Astrocyte (in vitro differentiated cells and primary cell): ENCODE measurements at regions not wholly inside any gene's neighbourhood (a gene's known extent, or its start where the extent isn't known, plus 50 kb on each side); places are given as distances from the start of the nearest gene placed in this dataset.

Source experiments
- DNase-seq: peaks from one replicate; pipeline ENCODE4 v3.0.0-alpha.2; 2010; ENCODE audit warnings: low read depth
- FAIRE-seq: peaks from 2 replicates; lab custom pipeline; 2011; peaks lifted over from hg19 to GRCh38; lab: Jason Lieb, UNC
- H2AFZ ChIP-seq: 2 replicates; pipeline ENCODE4 v1.6.0; 2012; ENCODE audit warnings: low read depth, low read length, inconsistent platforms
- H3K27ac ChIP-seq: 2 replicates; pipeline ENCODE4 v1.5.1; 2011; ENCODE audit warnings: low read depth, low read length, inconsistent platforms
- H3K27me3 ChIP-seq: 2 replicates; pipeline ENCODE4 v1.6.0; 2011; ENCODE audit warnings: low read length, inconsistent platforms; ENCODE audit not compliant: insufficient read depth
- H3K36me3 ChIP-seq: 2 replicates; pipeline ENCODE4 v1.5.1; 2011; ENCODE audit warnings: low read length, inconsistent platforms; ENCODE audit not compliant: insufficient read depth
- H3K4me1 ChIP-seq: 2 replicates; pipeline ENCODE4 v1.5.1; 2011; ENCODE audit warnings: low read length, inconsistent platforms; ENCODE audit not compliant: insufficient read depth
- H3K4me2 ChIP-seq: 2 replicates; pipeline ENCODE4 v1.6.0; 2012; ENCODE audit warnings: low read length, inconsistent platforms
- H3K4me3 ChIP-seq: 2 replicates; pipeline ENCODE4 v1.5.1; 2011; ENCODE audit warnings: low read depth, mild to moderate bottlenecking, low read length, inconsistent platforms; ENCODE audit not compliant: insufficient read depth
- H3K79me2 ChIP-seq: 2 replicates; pipeline ENCODE4 v1.6.0; 2012; ENCODE audit warnings: mild to moderate bottlenecking, low read length, inconsistent platforms; ENCODE audit not compliant: insufficient read depth
- H3K9ac ChIP-seq: 2 replicates; pipeline ENCODE4 v1.6.0; 2012; ENCODE audit warnings: mild to moderate bottlenecking, low read length, inconsistent platforms
- H3K9me3 ChIP-seq: 2 replicates; pipeline ENCODE4 v1.5.1; 2012; ENCODE audit warnings: low read depth, mild to moderate bottlenecking, low read length, inconsistent platforms; ENCODE audit not compliant: insufficient read depth
- H4K20me1 ChIP-seq: 2 replicates; pipeline ENCODE4 v1.6.0; 2012; ENCODE audit warnings: low read length, inconsistent platforms; ENCODE audit not compliant: insufficient read depth
- H3K27ac Mint-ChIP-seq: one replicate; pipeline ENCODE4 v1.8.0; 2021; ENCODE audit warnings: mild to moderate bottlenecking, mixed read lengths; ENCODE audit not compliant: unreplicated experiment
- H3K27me3 Mint-ChIP-seq: one replicate; pipeline ENCODE4 v1.8.0; 2021; ENCODE audit warnings: low read depth, mixed read lengths; ENCODE audit not compliant: unreplicated experiment
- H3K36me3 Mint-ChIP-seq: one replicate; pipeline ENCODE4 v1.8.0; 2021; ENCODE audit warnings: low read depth, mixed read lengths; ENCODE audit not compliant: unreplicated experiment
- H3K4me1 Mint-ChIP-seq: one replicate; pipeline ENCODE4 v1.8.0; 2021; ENCODE audit warnings: low read depth, mixed read lengths; ENCODE audit not compliant: unreplicated experiment
- H3K4me3 Mint-ChIP-seq: one replicate; pipeline ENCODE4 v1.8.0; 2021; ENCODE audit warnings: mild to moderate bottlenecking, moderate library complexity, mixed read lengths; ENCODE audit not compliant: unreplicated experiment
- H3K9me3 Mint-ChIP-seq: one replicate; pipeline ENCODE4 v1.8.0; 2021; ENCODE audit warnings: mild to moderate bottlenecking, mixed read lengths; ENCODE audit not compliant: unreplicated experiment
- CTCF ChIP-seq: IDR thresholded peaks from 2 replicates; pipeline ENCODE4 v1.5.1; 2011; ENCODE audit warnings: low read depth, mild to moderate bottlenecking, inconsistent platforms, low read length, moderate library complexity; ENCODE audit not compliant: insufficient read depth
- EZH2 ChIP-seq: IDR thresholded peaks from 2 replicates; pipeline ENCODE4 v1.6.1; 2012; ENCODE audit warnings: mild to moderate bottlenecking, low read length, inconsistent platforms; ENCODE audit not compliant: insufficient read depth

DNA sequence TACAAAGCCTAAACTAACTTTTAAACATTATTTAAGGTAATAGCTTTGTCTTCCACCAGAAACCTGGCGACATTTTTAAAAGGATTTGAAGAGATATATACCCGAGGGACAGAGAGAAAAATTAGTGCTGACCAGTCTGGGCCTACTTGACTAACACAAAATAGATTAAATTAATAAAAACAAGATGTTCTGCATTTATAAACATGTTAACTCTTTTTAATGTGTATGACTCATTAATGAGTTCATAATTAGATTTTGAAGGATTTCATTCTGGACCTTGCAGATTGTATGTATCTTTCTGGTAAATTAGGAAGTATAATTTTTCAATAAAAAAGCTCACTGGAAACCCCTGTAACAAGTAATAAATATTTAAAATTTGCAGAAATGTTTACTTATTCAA, 459.1 kb upstream of the CDH9 start:
- FAIRE-seq = no peak
- TF ChIP-seq CTCF (no peak), EZH2 (no peak)
- Mint-ChIP-seq H3K27me3 (no peaks in the 10 kb centered on the region), H3K4me1 (peaks cover 16% of the 10 kb centered on the region), H3K4me3 (no peak overlapping the region), H3K9me3 (no peaks in the 10 kb centered on the region), H3K36me3 (no peaks in the 10 kb centered on the region), H3K27ac (no peak overlapping the region)
- no peaks in the 10 kb centered on the region for H4K20me1 ChIP-seq
- H3K9me3 ChIP-seq = no peaks in the 10 kb centered on the region
- no peak for DNase-seq
- H3K27me3 ChIP-seq = no peaks in the 10 kb centered on the region
- no peak overlapping the region for H3K9ac ChIP-seq
- no peak overlapping the region for H3K27ac ChIP-seq
- no peak overlapping the region for H3K4me3 ChIP-seq
- H3K36me3 ChIP-seq = no peaks in the 10 kb centered on the region
- no peaks in the 10 kb centered on the region for H3K4me1 ChIP-seq
- no peak overlapping the region for H3K4me2 ChIP-seq
- no peak overlapping the region for H2AFZ ChIP-seq
- H3K79me2 ChIP-seq = no peaks in the 10 kb centered on the region

DNA sequence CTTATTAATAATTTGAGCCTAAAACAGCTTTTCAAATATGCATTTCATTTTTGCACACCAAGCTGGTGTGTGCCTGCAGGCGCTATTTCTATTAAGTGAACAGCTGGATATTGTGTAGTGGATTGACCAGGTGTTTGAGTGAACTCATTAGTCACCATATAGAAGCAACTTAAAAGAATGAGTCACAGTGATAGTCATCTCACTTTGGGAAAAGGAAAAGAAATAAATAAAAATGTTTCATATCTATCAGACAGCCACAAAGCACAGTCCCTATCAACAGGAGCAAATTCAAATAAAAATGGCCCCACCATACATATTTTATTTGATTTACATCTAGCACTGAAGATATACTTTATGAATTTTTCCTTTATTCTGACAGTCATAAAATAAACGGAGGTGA, 456.5 kb upstream of the CDH9 start:
- H3K4me3 Mint-ChIP-seq = no peak overlapping the region
- FAIRE-seq = no peak

More for the DNA sequence above, 456.5 kb upstream of the CDH9 start:
- no peak overlapping the region for H2AFZ ChIP-seq
- TF ChIP-seq EZH2 = no peak
- no peak for TF ChIP-seq CTCF
- no peak overlapping the region for H3K9ac ChIP-seq
- H3K4me3 ChIP-seq = no peak overlapping the region
- no peaks in the 10 kb centered on the region for H3K27me3 ChIP-seq
- H3K27me3 Mint-ChIP-seq = no peaks in the 10 kb centered on the region
- no peaks in the 10 kb centered on the region for H3K9me3 Mint-ChIP-seq
- H3K36me3 ChIP-seq = no peaks in the 10 kb centered on the region
- no peaks in the 10 kb centered on the region for H4K20me1 ChIP-seq
- H3K36me3 Mint-ChIP-seq = no peaks in the 10 kb centered on the region
- H3K27ac Mint-ChIP-seq = peak overlapping the region; percentile 37
- no peaks in the 10 kb centered on the region for H3K9me3 ChIP-seq
- no peak overlapping the region for H3K27ac ChIP-seq
- H3K4me2 ChIP-seq = no peak overlapping the region
- peaks cover 16% of the 10 kb centered on the region for H3K4me1 Mint-ChIP-seq
- no peaks in the 10 kb centered on the region for H3K4me1 ChIP-seq
- peak; percentile 16 for DNase-seq
- no peaks in the 10 kb centered on the region for H3K79me2 ChIP-seq
